ENCODE measurements at regions not wholly inside any gene's neighbourhood (a gene's known extent, or its start where the extent isn't known, plus 50 kb on each side); places are given as distances from the start of the nearest gene placed in this dataset.

GRCh38 chr5:167943343-167943742 is 348.1 kb upstream of the WWC1 start:
- Histone ChIP-seq H3K9me3 (ENCODE audit: control insufficient read depth in 4 of 4, low read length in 3 of 4) (no peaks in the 10 kb centered on the region), H3K4me1 (ENCODE audit: control insufficient read depth in 4 of 4, insufficient read depth in 4 of 4, low read length in 3 of 4) (no peaks in the 10 kb centered on the region), H3K36me3 (ENCODE audit: control insufficient read depth in 4 of 4, insufficient read depth in 3 of 4, low read depth in 1 of 4, low read length in 3 of 4) (no peaks in the 10 kb centered on the region), H3K27me3 (ENCODE audit: control insufficient read depth in 4 of 4, insufficient read depth in 4 of 4, low read length in 3 of 4) (no peaks in the 10 kb centered on the region), H3K27ac (ENCODE audit: low read depth in 1 of 2, low read length in 2 of 2) (no peak overlapping the region), H3K9ac (ENCODE audit: low read depth in 1 of 2, low read length in 2 of 2) (no peak overlapping the region), H3K4me3 (ENCODE audit: low read depth in 1 of 3, low read length in 3 of 3) (no peak overlapping the region)
- TF ChIP-seq JUND (IDR thresholded peaks at IDR 0.05) (no peak), SP1 (IDR thresholded peaks at IDR 0.05) (no peak), RXRA (IDR thresholded peaks at IDR 0.05) (no peak), ZBTB33 (IDR thresholded peaks at IDR 0.05) (no peak), NR2F2 (IDR thresholded peaks at IDR 0.05) (no peak), RAD21 (IDR thresholded peaks at IDR 0.05) (no peak), ATF3 (IDR thresholded peaks at IDR 0.05) (no peak), FOXA1 (IDR thresholded peaks at IDR 0.05) (no peak), EGR1 (IDR thresholded peaks at IDR 0.05; ENCODE audit: low read depth in 2 of 2) (no peak), FOXA2 (IDR thresholded peaks at IDR 0.05) (no peak), TAF1 (conservative IDR thresholded peaks at IDR 0.05) (no peak), HNF4A (conservative IDR thresholded peaks at IDR 0.05) (no peak), CTCF (IDR thresholded peaks at IDR 0.05; ENCODE audit: low read depth, low read length, missing input control) (no peak), REST (IDR thresholded peaks at IDR 0.05) (no peak), MAX (IDR thresholded peaks at IDR 0.05) (no peak), HNF4G (IDR thresholded peaks at IDR 0.05) (no peak), GABPA (IDR thresholded peaks at IDR 0.05 in 1 of 2, conservative IDR thresholded peaks at IDR 0.05 in 1 of 2) (no peak), YY1 (IDR thresholded peaks at IDR 0.05) (no peak)
- DNase-seq (ENCODE audit: low spot score) = no peak
- WGBS = 56% methylated on average over 1 of the region's 1 CpG

Measured in liver (tissue), 8 donors.